PC-9 (cell line): ENCODE measurements at regions not wholly inside any gene's neighbourhood (a gene's known extent, or its start where the extent isn't known, plus 50 kb on each side); places are given as distances from the start of the nearest gene placed in this dataset.

ENCODE experiments used
- BruUV-seq: library from RNA; stranded (reverse); fragments of 400-500 nt; replicated peaks from 2 replicates; lab custom pipeline; 2021; lab: Mats Ljungman, UMichigan
- CTCF ChIA-PET: fragments of 300-600 bp; sonication (Branson Sonifier 250); formaldehyde crosslinking; loops from one replicate; lab custom pipeline; 2022; ENCODE audit warnings: antibody characterized with exemption; lab: Charles Lee
- POLR2A ChIA-PET: fragments of 300-600 bp; sonication (Branson Sonifier 250); formaldehyde crosslinking; loops from one replicate; lab custom pipeline; 2022; ENCODE audit warnings: antibody characterized with exemption; ENCODE audit not compliant: unreplicated experiment; lab: Charles Lee
- DNase-seq, 2 experiments: peaks; one replicate each; pipeline versions ENCODE4 v3.0.0 to v3.0.0-alpha.2; 2015 to 2022; ENCODE audit warnings: mixed read lengths in 1 of 2
- H2AFZ ChIP-seq: fragments of 200-600 bp; sonication (generic); 2 replicates; pipeline ENCODE4 v1.8.1; 2017; ENCODE audit warnings: antibody characterized with exemption
- H3F3A ChIP-seq: fragments of 200-600 bp; sonication (generic); 2 replicates; pipeline ENCODE4 v1.8.1; 2017; ENCODE audit warnings: antibody characterized with exemption, mild to moderate bottlenecking, low read depth; ENCODE audit not compliant: insufficient read depth
- H3K27ac ChIP-seq: fragments of 200-600 bp; sonication (generic); 2 replicates; pipeline ENCODE4 v1.6.1; 2016; ENCODE audit warnings: mixed run types
- H3K27me3 ChIP-seq: fragments of 200-600 bp; sonication (generic); 2 replicates; pipeline ENCODE4 v1.6.1; 2016; ENCODE audit warnings: low read depth, mixed run types; ENCODE audit not compliant: insufficient read depth
- H3K36me3 ChIP-seq: fragments of 200-600 bp; sonication (generic); 2 replicates; pipeline ENCODE4 v1.6.1; 2016; ENCODE audit warnings: low read depth, mixed run types
- H3K4me1 ChIP-seq: fragments of 200-600 bp; sonication (generic); replicated peaks from 2 replicates; pipeline ENCODE4 v1.6.1; 2016; ENCODE audit warnings: mixed run types; ENCODE audit not compliant: insufficient read depth
- H3K4me2 ChIP-seq: fragments of 200-600 bp; sonication (generic); 2 replicates; pipeline ENCODE4 v1.6.1; 2017; ENCODE audit warnings: mixed run types
- H3K4me3 ChIP-seq: fragments of 200-600 bp; sonication (generic); 2 replicates; pipeline ENCODE4 v1.6.1; 2016; ENCODE audit warnings: mixed run types
- H3K79me2 ChIP-seq: fragments of 200-600 bp; sonication (generic); 2 replicates; pipeline ENCODE4 v1.6.1; 2017; ENCODE audit warnings: low read depth, mixed run types
- H3K9me2 ChIP-seq: fragments of 200-600 bp; sonication (generic); 2 replicates; pipeline ENCODE4 v1.8.1; 2017; ENCODE audit warnings: mild to moderate bottlenecking; ENCODE audit not compliant: insufficient read depth
- H3K9me3 ChIP-seq: fragments of 200-600 bp; sonication (generic); 2 replicates; pipeline ENCODE4 v1.8.1; 2016; ENCODE audit warnings: low read depth; ENCODE audit not compliant: insufficient read depth
- H4K20me1 ChIP-seq: fragments of 200-600 bp; sonication (generic); 2 replicates; pipeline ENCODE4 v1.8.1; 2017; ENCODE audit not compliant: insufficient read depth
- EZH2 ChIP-seq: fragments of 200-600 bp; sonication (generic); IDR thresholded peaks from 2 replicates; pipeline ENCODE4 v1.8.0; 2017; ENCODE audit warnings: antibody characterized with exemption, low read depth
- intact Hi-C: fragments of 100-400 bp; cut with micrococcal nuclease; formaldehyde crosslinking; loops from one replicate; pipeline ENCODE4 v1.10.0; 2022; ENCODE audit not compliant: unreplicated experiment
- TF ChIP-seq, protein P1 (sequence below): fragments of 200-600 bp; sonication (generic); conservative IDR thresholded peaks from 2 replicates; pipeline ENCODE4 v1.6.1; 2017; ENCODE audit warnings: mixed run types, antibody characterized with exemption, mild to moderate bottlenecking, moderate library complexity

- Histone ChIP-seq H3K4me3 (no peak overlapping the region), H3K4me2 (no peak overlapping the region), H3K9me2 (no peaks in the 10 kb centered on the region; the same call in 1 of the 2 replicates), H3K4me1 (peaks cover 4% of the 10 kb centered on the region; the same call in 1 of the 2 replicates), H3K36me3 (no peaks in the 10 kb centered on the region), H3K27me3 (no peaks in the 10 kb centered on the region), H3K79me2 (no peaks in the 10 kb centered on the region), H3K27ac (no peak overlapping the region), H4K20me1 (no peaks in the 10 kb centered on the region), H3F3A (no peaks in the 10 kb centered on the region), H2AFZ (no peak overlapping the region), H3K9me3 (no peaks in the 10 kb centered on the region)
- CTCF ChIA-PET: no interaction called here
- BruUV-seq: no TSS peak
- no peak for DNase-seq
- TF ChIP-seq EZH2: no peak
- TF ChIP-seq, protein P1, sequence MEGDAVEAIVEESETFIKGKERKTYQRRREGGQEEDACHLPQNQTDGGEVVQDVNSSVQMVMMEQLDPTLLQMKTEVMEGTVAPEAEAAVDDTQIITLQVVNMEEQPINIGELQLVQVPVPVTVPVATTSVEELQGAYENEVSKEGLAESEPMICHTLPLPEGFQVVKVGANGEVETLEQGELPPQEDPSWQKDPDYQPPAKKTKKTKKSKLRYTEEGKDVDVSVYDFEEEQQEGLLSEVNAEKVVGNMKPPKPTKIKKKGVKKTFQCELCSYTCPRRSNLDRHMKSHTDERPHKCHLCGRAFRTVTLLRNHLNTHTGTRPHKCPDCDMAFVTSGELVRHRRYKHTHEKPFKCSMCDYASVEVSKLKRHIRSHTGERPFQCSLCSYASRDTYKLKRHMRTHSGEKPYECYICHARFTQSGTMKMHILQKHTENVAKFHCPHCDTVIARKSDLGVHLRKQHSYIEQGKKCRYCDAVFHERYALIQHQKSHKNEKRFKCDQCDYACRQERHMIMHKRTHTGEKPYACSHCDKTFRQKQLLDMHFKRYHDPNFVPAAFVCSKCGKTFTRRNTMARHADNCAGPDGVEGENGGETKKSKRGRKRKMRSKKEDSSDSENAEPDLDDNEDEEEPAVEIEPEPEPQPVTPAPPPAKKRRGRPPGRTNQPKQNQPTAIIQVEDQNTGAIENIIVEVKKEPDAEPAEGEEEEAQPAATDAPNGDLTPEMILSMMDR: no peak
- POLR2A ChIA-PET: no interaction called here
- intact Hi-C loops: no loop called here
These were observed 359.9 kb downstream of the OSR1 start for GRCh38 chr2:18998491-18998890.

GRCh38 chr2:18993756-18994338, 364.6 kb downstream of the OSR1 start:
- Histone ChIP-seq H3K4me1 (peaks cover 40% of the 10 kb centered on the region), H3K27me3 (no peaks in the 10 kb centered on the region), H3F3A (peaks cover 25% of the 10 kb centered on the region), H3K9me2 (no peaks in the 10 kb centered on the region), H3K79me2 (no peaks in the 10 kb centered on the region), H3K36me3 (no peaks in the 10 kb centered on the region), H3K27ac (no peak overlapping the region), H4K20me1 (no peaks in the 10 kb centered on the region), H3K4me3 (no peak overlapping the region), H2AFZ (no peak overlapping the region), H3K4me2 (no peak overlapping the region), H3K9me3 (0 out of 2 replicates have a peak, but pooled peaks cover under 1% of the 10 kb centered on the region)
- BruUV-seq: no TSS peak
- intact Hi-C loops: loop anchor here (5.0 kb wide), 5 partner anchors 128 to 673 kb away; no protein-coding TSS in a partner anchor
- TF ChIP-seq EZH2: no peak
- TF ChIP-seq, protein P1: no peak
- no peak for DNase-seq
- ChIA-PET CTCF (no interaction called here), POLR2A (no interaction called here)

DNA sequence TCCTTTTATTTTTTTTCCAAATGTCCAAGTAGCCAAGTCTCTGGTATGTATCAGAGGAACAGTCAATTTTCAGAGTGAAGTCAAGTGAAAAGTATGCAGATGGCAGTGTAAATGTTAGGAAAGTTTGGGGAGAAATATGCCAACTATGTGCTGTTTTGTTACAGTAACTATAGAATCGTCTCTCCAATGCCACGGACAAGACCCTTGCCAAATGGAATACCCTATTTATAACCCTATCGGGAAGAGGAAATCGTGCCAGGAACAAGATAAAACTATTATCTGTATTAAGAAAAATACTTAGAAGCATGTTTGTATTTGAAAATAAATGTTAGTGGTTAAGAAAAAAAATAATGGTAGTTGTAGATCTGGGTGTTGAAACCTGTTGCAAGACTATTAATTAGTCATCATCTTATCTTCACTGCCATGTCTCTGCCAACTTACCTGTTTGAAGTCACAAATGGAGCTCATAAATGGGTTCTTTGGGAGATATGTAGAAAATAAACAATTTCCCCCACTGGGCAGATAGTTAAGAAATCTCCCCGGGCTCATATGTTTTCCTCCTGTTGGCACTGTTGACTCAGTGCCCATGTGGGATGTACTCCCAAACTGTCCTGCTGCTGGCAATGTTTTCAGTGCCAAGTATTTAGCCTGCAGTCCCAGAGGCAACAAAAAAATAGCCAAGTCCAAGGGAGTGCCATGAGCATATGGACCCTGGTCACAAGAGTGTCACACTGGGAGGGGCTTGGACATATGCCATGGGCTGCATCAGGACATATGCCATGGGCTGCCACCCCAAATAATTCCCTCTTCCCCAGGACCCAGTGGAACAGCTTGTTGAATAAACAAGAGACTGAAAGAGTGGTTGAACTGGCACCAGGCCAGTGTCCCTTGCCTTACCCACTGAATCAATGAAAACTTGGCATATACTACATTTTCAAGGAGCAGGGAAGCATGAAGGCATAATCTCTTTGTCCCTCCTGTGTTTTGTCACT, 366.9 kb downstream of the OSR1 start:
- H3K9me3 ChIP-seq: peaks cover 4% of the 10 kb centered on the region; the same call in 1 of the 2 replicates
- intact Hi-C loops: loop anchor here (1.0 to 5.0 kb wide), 13 partner anchors 30 to 676 kb away; no protein-coding TSS in a partner anchor
- H3F3A ChIP-seq: peaks cover 25% of the 10 kb centered on the region
- H3K27ac ChIP-seq: peak overlapping the region; percentile 87
- CTCF ChIA-PET: interaction anchor here (0.6 kb wide), 1 partner anchor 150 kb away, joined by 3 read pairs; no protein-coding TSS in a partner anchor
- DNase-seq: peak; percentile 88 to 99
- H4K20me1 ChIP-seq: no peaks in the 10 kb centered on the region
- H3K9me2 ChIP-seq: no peaks in the 10 kb centered on the region
- H3K4me1 ChIP-seq: peaks cover 44% of the 10 kb centered on the region
- H3K4me3 ChIP-seq: peak overlapping the region; percentile 16; the same call in 1 of the 2 replicates
- no peaks in the 10 kb centered on the region for H3K27me3 ChIP-seq
- no peak for TF ChIP-seq EZH2
- TF ChIP-seq, protein P1: no peak
- H3K79me2 ChIP-seq: no peaks in the 10 kb centered on the region
- peak overlapping the region; percentile 66 for H3K4me2 ChIP-seq
- BruUV-seq: no TSS peak
- POLR2A ChIA-PET: interaction anchor here (0.6 to 0.7 kb wide), 3 partner anchors 130 to 910 kb away, joined by 3 to 10 read pairs (median 3); partner anchors contain the start of gene TTC32
- H3K36me3 ChIP-seq: no peaks in the 10 kb centered on the region
- no peak overlapping the region for H2AFZ ChIP-seq
